ENCODE measurements at regions not wholly inside any gene's neighbourhood (a gene's known extent, or its start where the extent isn't known, plus 50 kb on each side); places are given as distances from the start of the nearest gene placed in this dataset.

GRCh38 chr5:16384222-16384621 lies 81.4 kb downstream of the ZNF622 start:
- TF ChIP-seq CTCF (IDR thresholded peaks at IDR 0.05) = no peak
- no peak for DNase-seq
- peaks cover 7% of the 10 kb centered on the region; the same call in 1 of the 2 replicates for H3K27me3 Mint-ChIP-seq (ENCODE audit: insufficient read depth)
- no peaks in the 10 kb centered on the region for H3K4me1 Mint-ChIP-seq (ENCODE audit: low read depth)
- no peak overlapping the region for H3K4me3 Mint-ChIP-seq
- H3K36me3 Mint-ChIP-seq (ENCODE audit: low read depth) = no peaks in the 10 kb centered on the region
- H3K27ac Mint-ChIP-seq = no peak overlapping the region
- no peaks in the 10 kb centered on the region for H3K9me3 Mint-ChIP-seq

- Mint-ChIP-seq H3K27me3 (ENCODE audit: insufficient read depth) (peaks cover 10% of the 10 kb centered on the region; the same call in 1 of the 2 replicates), H3K9me3 (no peaks in the 10 kb centered on the region)
Measured at GRCh38 chr5:16383544-16384052, 82.0 kb downstream of the ZNF622 start.

GRCh38 chr5:16382047-16382446 lies 83.6 kb downstream of the ZNF622 start:
- no peak for DNase-seq
- no peaks in the 10 kb centered on the region for H3K9me3 Mint-ChIP-seq
- no peaks in the 10 kb centered on the region for H3K36me3 Mint-ChIP-seq (ENCODE audit: low read depth)
- no peak for TF ChIP-seq CTCF (IDR thresholded peaks at IDR 0.05)
- H3K27ac Mint-ChIP-seq = no peak overlapping the region
- no peaks in the 10 kb centered on the region for H3K4me1 Mint-ChIP-seq (ENCODE audit: low read depth)
- H3K4me3 Mint-ChIP-seq = no peak overlapping the region
- H3K27me3 Mint-ChIP-seq (ENCODE audit: insufficient read depth) = peaks cover 13% of the 10 kb centered on the region

More at GRCh38 chr5:16383544-16384052, 82.0 kb downstream of the ZNF622 start:
- TF ChIP-seq CTCF (IDR thresholded peaks at IDR 0.05) = no peak
- no peak for DNase-seq
- Mint-ChIP-seq H3K4me1 (ENCODE audit: low read depth) (no peaks in the 10 kb centered on the region), H3K4me3 (no peak overlapping the region), H3K27ac (no peak overlapping the region), H3K36me3 (ENCODE audit: low read depth) (no peaks in the 10 kb centered on the region)

DNA sequence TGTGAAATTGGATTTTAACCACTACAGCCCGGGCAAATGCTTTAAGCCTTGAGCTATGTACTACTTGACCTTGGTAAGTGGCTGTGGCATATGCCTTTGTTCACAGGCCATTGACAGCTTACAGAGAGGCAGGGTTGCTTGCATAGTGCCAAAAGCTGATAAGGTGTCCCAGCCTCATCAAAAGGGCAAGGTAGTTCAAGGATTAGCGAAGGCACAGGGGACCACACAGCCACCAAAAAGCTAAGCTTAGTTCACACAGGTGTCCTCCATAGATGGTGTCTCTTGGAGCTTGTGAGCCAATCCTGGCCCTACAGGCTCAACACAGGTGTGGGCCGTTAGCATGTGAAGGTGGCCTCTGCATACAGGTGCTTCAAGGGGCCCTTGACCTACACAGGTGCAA lies 86.8 kb downstream of the ZNF622 start:
- no peaks in the 10 kb centered on the region for H3K36me3 Mint-ChIP-seq (ENCODE audit: low read depth)
- no peak for TF ChIP-seq CTCF (IDR thresholded peaks at IDR 0.05)

DNA sequence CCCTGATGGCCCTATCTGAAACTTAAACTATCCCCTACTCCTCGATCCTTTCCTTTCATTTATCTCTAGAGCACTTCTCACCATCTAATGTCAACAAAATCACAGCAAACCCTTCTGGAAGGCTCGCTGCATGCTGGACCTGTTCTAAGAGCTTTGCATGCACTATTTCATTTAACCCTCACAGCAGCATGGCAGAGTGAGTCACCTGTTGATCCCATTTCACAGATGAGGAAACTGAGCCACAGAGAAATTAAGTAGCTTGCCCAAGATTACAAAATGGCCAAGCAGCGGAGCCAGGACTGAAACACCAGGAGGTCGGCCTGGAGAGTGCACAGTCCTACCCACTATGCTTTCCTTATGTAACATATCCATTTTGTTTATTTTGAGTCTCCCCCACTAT lies 93.1 kb downstream of the ZNF622 start:
- H3K36me3 Mint-ChIP-seq (ENCODE audit: low read depth) = no peaks in the 10 kb centered on the region
- H3K27me3 Mint-ChIP-seq (ENCODE audit: insufficient read depth) = peaks cover 7% of the 10 kb centered on the region; the same call in 1 of the 2 replicates
- H3K9me3 Mint-ChIP-seq = no peaks in the 10 kb centered on the region
- no peak overlapping the region for H3K27ac Mint-ChIP-seq
- DNase-seq = no peak
- H3K4me3 Mint-ChIP-seq = no peak overlapping the region
- no peak for TF ChIP-seq CTCF (IDR thresholded peaks at IDR 0.05)
- no peaks in the 10 kb centered on the region for H3K4me1 Mint-ChIP-seq (ENCODE audit: low read depth)

More for the DNA sequence above, 86.8 kb downstream of the ZNF622 start:
- peaks cover 12% of the 10 kb centered on the region for H3K27me3 Mint-ChIP-seq (ENCODE audit: insufficient read depth)
- DNase-seq = no peak
- no peaks in the 10 kb centered on the region for H3K4me1 Mint-ChIP-seq (ENCODE audit: low read depth)
- H3K9me3 Mint-ChIP-seq = no peaks in the 10 kb centered on the region
- H3K27ac Mint-ChIP-seq = no peak overlapping the region
- H3K4me3 Mint-ChIP-seq = no peak overlapping the region

GRCh38 chr5:16366491-16366890 lies 99.1 kb downstream of the ZNF622 start:
- Mint-ChIP-seq H3K4me1 (ENCODE audit: low read depth) (no peaks in the 10 kb centered on the region), H3K36me3 (ENCODE audit: low read depth) (no peaks in the 10 kb centered on the region), H3K9me3 (no peaks in the 10 kb centered on the region; the same call in 1 of the 2 replicates), H3K4me3 (no peak overlapping the region), H3K27ac (no peak overlapping the region), H3K27me3 (ENCODE audit: insufficient read depth) (peaks cover 4% of the 10 kb centered on the region)
- no peak for TF ChIP-seq CTCF (IDR thresholded peaks at IDR 0.05)
- DNase-seq = no peak
